Progenitor cell of endocrine pancreas (in vitro differentiated cells): ENCODE measurements at regions not wholly inside any gene's neighbourhood (a gene's known extent, or its start where the extent isn't known, plus 50 kb on each side); places are given as distances from the start of the nearest gene placed in this dataset.

Experiments
- DNase-seq: peaks from one replicate; pipeline ENCODE4 v3.0.0; 2021; ENCODE audit warnings: low spot score; ENCODE audit not compliant: unreplicated experiment
- H3K27ac Mint-ChIP-seq: 2 replicates; pipeline ENCODE4 v1.8.0; 2021; ENCODE audit warnings: mild to moderate bottlenecking, moderate library complexity, mixed read lengths
- H3K27me3 Mint-ChIP-seq: 2 replicates; pipeline ENCODE4 v1.8.0; 2021; ENCODE audit warnings: mixed read lengths
- H3K36me3 Mint-ChIP-seq: 2 replicates; pipeline ENCODE4 v1.8.0; 2022; ENCODE audit warnings: mixed read lengths; ENCODE audit not compliant: insufficient read depth
- H3K4me1 Mint-ChIP-seq: 2 replicates; pipeline ENCODE4 v1.8.0; 2021; ENCODE audit warnings: low read depth, mixed read lengths
- H3K4me3 Mint-ChIP-seq: 2 replicates; pipeline ENCODE4 v1.8.0; 2021; ENCODE audit warnings: low read depth, mild to moderate bottlenecking, moderate library complexity, mixed read lengths
- H3K9me3 Mint-ChIP-seq: 2 replicates; pipeline ENCODE4 v1.8.0; 2021; ENCODE audit warnings: low read depth, mixed read lengths
- CTCF ChIP-seq: fragments of 200-600 bp; sonication (generic); IDR thresholded peaks from one replicate; pipeline ENCODE4 v1.5.0; 2021; ENCODE audit warnings: antibody characterized with exemption, mild to moderate bottlenecking; ENCODE audit not compliant: unreplicated experiment

- Mint-ChIP-seq H3K27ac (no peak overlapping the region), H3K27me3 (no peaks in the 10 kb centered on the region), H3K4me3 (no peak overlapping the region), H3K9me3 (peaks cover 14% of the 10 kb centered on the region), H3K4me1 (no peaks in the 10 kb centered on the region), H3K36me3 (no peaks in the 10 kb centered on the region)
- DNase-seq = no peak
- no peak for TF ChIP-seq CTCF
These were observed 164.9 kb downstream of the DYRK2 start for GRCh38 chr12:67813456-67813904.

- TF ChIP-seq CTCF = no peak
- Mint-ChIP-seq H3K4me3 (no peak overlapping the region), H3K27ac (no peak overlapping the region), H3K27me3 (no peaks in the 10 kb centered on the region), H3K36me3 (no peaks in the 10 kb centered on the region), H3K9me3 (peaks cover 14% of the 10 kb centered on the region), H3K4me1 (no peaks in the 10 kb centered on the region)
- no peak for DNase-seq
These were observed 167.7 kb downstream of the DYRK2 start for GRCh38 chr12:67816269-67816668.

GRCh38 chr12:67818459-67818903, 169.9 kb downstream of the DYRK2 start:
- no peak overlapping the region for H3K27ac Mint-ChIP-seq
- H3K4me3 Mint-ChIP-seq = no peak overlapping the region
- H3K36me3 Mint-ChIP-seq = no peaks in the 10 kb centered on the region
- TF ChIP-seq CTCF = no peak
- H3K9me3 Mint-ChIP-seq = peaks cover 14% of the 10 kb centered on the region
- no peak for DNase-seq
- no peaks in the 10 kb centered on the region for H3K4me1 Mint-ChIP-seq
- no peaks in the 10 kb centered on the region for H3K27me3 Mint-ChIP-seq

- H3K27me3 Mint-ChIP-seq = no peaks in the 10 kb centered on the region
- H3K9me3 Mint-ChIP-seq = peaks cover 14% of the 10 kb centered on the region
- H3K36me3 Mint-ChIP-seq = no peaks in the 10 kb centered on the region
- no peak overlapping the region for H3K27ac Mint-ChIP-seq
- no peak for TF ChIP-seq CTCF
- no peak overlapping the region for H3K4me3 Mint-ChIP-seq
- DNase-seq = no peak
- no peaks in the 10 kb centered on the region for H3K4me1 Mint-ChIP-seq
These were observed 169.3 kb upstream of the IFNG-AS1 start for GRCh38 chr12:67819902-67820301.

GRCh38 chr12:67820694-67821093, 168.6 kb upstream of the IFNG-AS1 start:
- Mint-ChIP-seq H3K9me3 (peaks cover 10% of the 10 kb centered on the region), H3K4me1 (no peaks in the 10 kb centered on the region), H3K27me3 (no peaks in the 10 kb centered on the region), H3K27ac (no peak overlapping the region), H3K36me3 (no peaks in the 10 kb centered on the region), H3K4me3 (no peak overlapping the region)
- DNase-seq = no peak
- no peak for TF ChIP-seq CTCF
